GM12874 (cell line): ENCODE measurements at regions not wholly inside any gene's neighbourhood (a gene's known extent, or its start where the extent isn't known, plus 50 kb on each side); places are given as distances from the start of the nearest gene placed in this dataset.

Source experiments
- TF ChIP-seq, protein P1 (sequence below): IDR thresholded peaks from 2 replicates; pipeline ENCODE4 v1.5.1; 2011; ENCODE audit warnings: low read depth, mild to moderate bottlenecking, control low read depth, low read length, moderate library complexity; ENCODE audit not compliant: insufficient read depth

DNA sequence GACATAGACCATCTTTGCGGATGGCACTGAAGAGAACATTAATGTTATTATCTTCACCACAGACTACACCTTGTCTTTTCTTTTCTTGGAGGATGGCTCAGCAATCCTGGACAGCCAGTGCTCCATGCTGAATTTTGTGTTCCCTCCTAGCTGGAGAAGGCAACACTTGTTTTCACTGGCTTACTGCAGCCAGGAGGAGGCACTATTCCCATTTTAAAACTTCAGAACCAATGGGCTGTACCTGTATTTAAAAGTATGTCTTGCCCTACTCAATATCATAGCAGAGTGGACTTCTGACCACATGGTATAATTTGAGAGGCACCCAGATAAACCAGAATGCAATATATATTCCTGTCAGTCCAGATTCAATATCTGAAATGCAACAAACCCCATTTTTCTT, 53.3 kb upstream of the POGK start:
- TF ChIP-seq, protein P1, sequence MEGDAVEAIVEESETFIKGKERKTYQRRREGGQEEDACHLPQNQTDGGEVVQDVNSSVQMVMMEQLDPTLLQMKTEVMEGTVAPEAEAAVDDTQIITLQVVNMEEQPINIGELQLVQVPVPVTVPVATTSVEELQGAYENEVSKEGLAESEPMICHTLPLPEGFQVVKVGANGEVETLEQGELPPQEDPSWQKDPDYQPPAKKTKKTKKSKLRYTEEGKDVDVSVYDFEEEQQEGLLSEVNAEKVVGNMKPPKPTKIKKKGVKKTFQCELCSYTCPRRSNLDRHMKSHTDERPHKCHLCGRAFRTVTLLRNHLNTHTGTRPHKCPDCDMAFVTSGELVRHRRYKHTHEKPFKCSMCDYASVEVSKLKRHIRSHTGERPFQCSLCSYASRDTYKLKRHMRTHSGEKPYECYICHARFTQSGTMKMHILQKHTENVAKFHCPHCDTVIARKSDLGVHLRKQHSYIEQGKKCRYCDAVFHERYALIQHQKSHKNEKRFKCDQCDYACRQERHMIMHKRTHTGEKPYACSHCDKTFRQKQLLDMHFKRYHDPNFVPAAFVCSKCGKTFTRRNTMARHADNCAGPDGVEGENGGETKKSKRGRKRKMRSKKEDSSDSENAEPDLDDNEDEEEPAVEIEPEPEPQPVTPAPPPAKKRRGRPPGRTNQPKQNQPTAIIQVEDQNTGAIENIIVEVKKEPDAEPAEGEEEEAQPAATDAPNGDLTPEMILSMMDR = 0 out of 2 replicates have a peak, but pooled peaks have one; percentile 3

- TF ChIP-seq, protein P1 = no peak
Measured at GRCh38 chr1:166789286-166789685, 50.0 kb upstream of the POGK start.
